Stimulated activated CD4-positive, alpha-beta T cell treated with anti-CD3 and anti-CD28 coated beads, Interleukin-1b, Interleukin-23, amount 100 ng/mL, for 48 hours (primary cell): ENCODE measurements at regions not wholly inside any gene's neighbourhood (a gene's known extent, or its start where the extent isn't known, plus 50 kb on each side); places are given as distances from the start of the nearest gene placed in this dataset.

Experiments
- DNase-seq: peaks from one replicate; pipeline ENCODE4 v3.0.0-alpha.2; 2020

- no peak for DNase-seq
Measured at GRCh38 chr2:6694555-6694954, 171.2 kb downstream of the CMPK2 start.

GRCh38 chr2:6700335-6700734 lies 165.4 kb downstream of the CMPK2 start:
- DNase-seq: no peak

- no peak for DNase-seq
Measured at GRCh38 chr2:6704077-6704476, 161.6 kb downstream of the CMPK2 start.

- DNase-seq: no peak
Measured at GRCh38 chr2:6721395-6721794, 144.3 kb downstream of the CMPK2 start.

GRCh38 chr2:6722574-6722973 lies 143.1 kb downstream of the CMPK2 start:
- DNase-seq: no peak

GRCh38 chr2:6723865-6724604 lies 141.7 kb downstream of the CMPK2 start:
- DNase-seq: no peak

- DNase-seq: no peak
Measured at GRCh38 chr2:6724605-6725140, 141.0 kb downstream of the CMPK2 start.

GRCh38 chr2:6728156-6728555 lies 137.6 kb downstream of the CMPK2 start:
- no peak for DNase-seq

GRCh38 chr2:6730003-6730402 lies 135.7 kb downstream of the CMPK2 start:
- DNase-seq: no peak

GRCh38 chr2:6730649-6731532 lies 134.8 kb downstream of the CMPK2 start:
- no peak for DNase-seq

- DNase-seq: no peak
Measured at GRCh38 chr2:6739547-6739946, 126.2 kb downstream of the CMPK2 start.

- no peak for DNase-seq
Measured at GRCh38 chr2:6741229-6741628, 124.5 kb downstream of the CMPK2 start.

- DNase-seq: no peak
Measured at GRCh38 chr2:6744038-6744437, 121.7 kb downstream of the CMPK2 start.

- DNase-seq: no peak
Measured at GRCh38 chr2:6747433-6747832, 118.3 kb downstream of the CMPK2 start.

GRCh38 chr2:6748406-6749067 lies 117.2 kb downstream of the CMPK2 start:
- DNase-seq: no peak

- DNase-seq: no peak
Measured at GRCh38 chr2:6749962-6750361, 115.7 kb downstream of the CMPK2 start.

- DNase-seq: no peak
Measured at GRCh38 chr2:6750411-6751158, 115.1 kb downstream of the CMPK2 start.

GRCh38 chr2:6754419-6754818 lies 111.3 kb downstream of the CMPK2 start:
- no peak for DNase-seq

- no peak for DNase-seq
Measured at GRCh38 chr2:6755456-6755855, 110.3 kb downstream of the CMPK2 start.

GRCh38 chr2:6757215-6757614 lies 108.5 kb downstream of the CMPK2 start:
- DNase-seq: no peak

- DNase-seq: no peak
Measured at GRCh38 chr2:6759689-6760088, 106.0 kb downstream of the CMPK2 start.

GRCh38 chr2:6760132-6760531 lies 105.6 kb downstream of the CMPK2 start:
- DNase-seq: no peak
